ENCODE measurements at regions not wholly inside any gene's neighbourhood (a gene's known extent, or its start where the extent isn't known, plus 50 kb on each side); places are given as distances from the start of the nearest gene placed in this dataset.

DNA sequence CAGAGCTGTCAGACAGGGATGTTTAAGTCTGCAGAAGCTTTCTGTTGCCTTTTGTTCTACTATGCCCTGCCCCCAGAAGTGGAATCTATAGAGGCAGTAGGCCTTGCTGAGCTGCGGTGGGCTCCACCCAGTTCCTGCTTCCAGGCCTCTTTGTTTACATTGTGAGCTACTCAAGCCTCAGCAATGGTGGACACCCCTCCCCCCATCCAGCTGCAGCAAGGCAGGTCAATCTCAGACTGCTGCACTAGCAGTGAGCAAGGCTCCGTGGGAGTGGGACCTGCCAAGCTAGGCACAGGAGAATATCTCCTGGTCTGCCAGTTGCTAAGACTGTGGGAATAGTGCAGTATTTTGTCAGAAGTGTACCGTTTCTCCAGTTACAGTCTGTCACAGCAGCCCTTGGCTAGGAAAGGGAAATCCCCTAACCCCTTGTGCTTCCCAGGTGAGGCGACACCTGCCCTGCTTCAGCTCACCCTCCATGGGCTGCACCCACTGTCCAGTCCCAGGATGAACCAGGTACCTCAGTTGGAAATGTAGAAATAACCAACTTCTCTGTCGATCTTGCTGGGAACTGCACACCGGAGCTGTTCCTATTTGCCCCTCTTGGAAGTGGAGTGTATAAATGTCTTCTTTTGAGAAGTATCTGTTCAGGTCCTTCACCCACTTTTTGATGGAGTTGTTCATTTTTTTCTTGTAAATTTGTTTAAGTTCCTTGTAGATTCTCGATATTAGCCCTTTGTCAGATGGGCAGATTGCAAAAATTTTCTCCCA is 213.5 kb upstream of the SLC38A2 start:
- TF ChIP-seq, protein P1, sequence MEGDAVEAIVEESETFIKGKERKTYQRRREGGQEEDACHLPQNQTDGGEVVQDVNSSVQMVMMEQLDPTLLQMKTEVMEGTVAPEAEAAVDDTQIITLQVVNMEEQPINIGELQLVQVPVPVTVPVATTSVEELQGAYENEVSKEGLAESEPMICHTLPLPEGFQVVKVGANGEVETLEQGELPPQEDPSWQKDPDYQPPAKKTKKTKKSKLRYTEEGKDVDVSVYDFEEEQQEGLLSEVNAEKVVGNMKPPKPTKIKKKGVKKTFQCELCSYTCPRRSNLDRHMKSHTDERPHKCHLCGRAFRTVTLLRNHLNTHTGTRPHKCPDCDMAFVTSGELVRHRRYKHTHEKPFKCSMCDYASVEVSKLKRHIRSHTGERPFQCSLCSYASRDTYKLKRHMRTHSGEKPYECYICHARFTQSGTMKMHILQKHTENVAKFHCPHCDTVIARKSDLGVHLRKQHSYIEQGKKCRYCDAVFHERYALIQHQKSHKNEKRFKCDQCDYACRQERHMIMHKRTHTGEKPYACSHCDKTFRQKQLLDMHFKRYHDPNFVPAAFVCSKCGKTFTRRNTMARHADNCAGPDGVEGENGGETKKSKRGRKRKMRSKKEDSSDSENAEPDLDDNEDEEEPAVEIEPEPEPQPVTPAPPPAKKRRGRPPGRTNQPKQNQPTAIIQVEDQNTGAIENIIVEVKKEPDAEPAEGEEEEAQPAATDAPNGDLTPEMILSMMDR (IDR thresholded peaks at IDR 0.05): no peak
- TF ChIP-seq POLR2A (IDR thresholded peaks at IDR 0.05) (no peak), EP300 (IDR thresholded peaks at IDR 0.05) (no peak)

Data from upper lobe of left lung (tissue), 4 donors.